Right atrium auricular region (tissue), 2 donors: ENCODE measurements at regions not wholly inside any gene's neighbourhood (a gene's known extent, or its start where the extent isn't known, plus 50 kb on each side); places are given as distances from the start of the nearest gene placed in this dataset.
A peak's percentile ranks its signal among the peaks of the same experiment; 100 is the strongest.
"Not testable (repeated sequence)": the region's sequence is repeated elsewhere in the genome, so short reads cannot be mapped to it uniquely, and the experiment has no call there.

Experiments
- DNase-seq: peaks from one replicate; pipeline ENCODE4 v3.0.0-alpha.2; 2019; ENCODE audit warnings: low spot score
- H3K27ac ChIP-seq, 2 donors: fragments of 200-600 bp; sonication (generic); 1 replicate in 1 of 2; 2 replicates in 1 of 2; pipeline ENCODE4 v1.5.1; 2016 to 2019
- H3K27me3 ChIP-seq, 2 donors: fragments of 200-600 bp; sonication (generic); one replicate each; pipeline versions ENCODE4 v1.5.1 to v1.6.0; 2017 to 2019
- H3K36me3 ChIP-seq: fragments of 200-600 bp; sonication (generic); one replicate; pipeline ENCODE4 v1.5.1; 2016
- H3K4me1 ChIP-seq, 2 donors: fragments of 200-600 bp; sonication (generic); one replicate each; pipeline versions ENCODE4 v1.5.1 to v1.6.0; 2017 to 2019
- H3K4me3 ChIP-seq, 2 donors: fragments of 200-600 bp; sonication (generic); 1 replicate in 1 of 2; 2 replicates in 1 of 2; pipeline ENCODE4 v1.5.1; 2017 to 2019; ENCODE audit warnings: mild to moderate bottlenecking in 1 of 2, moderate library complexity in 1 of 2
- H3K9me3 ChIP-seq, 2 donors: fragments of 200-600 bp; sonication (generic); one replicate each; pipeline ENCODE4 v1.5.1; 2019

- DNase-seq, H3K27me3 ChIP-seq, H3K9me3 ChIP-seq, H3K4me3 ChIP-seq, H3K27ac ChIP-seq, H3K4me1 ChIP-seq: not testable (repeated sequence)
- H3K36me3 ChIP-seq: peaks cover 15% of the 10 kb centered on the region
Measured at GRCh38 chr9:41034699-41035197, 93.7 kb downstream of the FOXD4L6 start.

DNA sequence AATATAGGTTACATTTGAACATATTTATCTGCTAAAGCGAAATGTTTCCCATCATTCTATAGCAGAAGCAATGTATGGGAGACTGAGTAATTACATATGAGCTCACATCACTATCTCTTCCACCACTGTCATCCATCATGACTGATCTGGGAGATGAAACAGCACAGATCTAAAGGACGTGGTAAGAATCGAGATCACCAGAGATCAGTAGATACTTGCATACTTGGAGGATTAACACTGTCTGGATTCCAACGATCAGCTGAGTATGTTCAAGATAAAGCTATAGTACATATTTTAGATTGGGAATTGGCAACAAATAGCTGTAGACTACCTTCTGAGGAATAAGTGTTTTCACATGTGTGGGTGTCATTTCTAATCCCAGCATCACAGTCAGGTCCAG lies 94.6 kb downstream of the FOXD4L6 start:
- H3K36me3 ChIP-seq: peaks cover 14% of the 10 kb centered on the region
- H3K27me3 ChIP-seq, H3K9me3 ChIP-seq, H3K27ac ChIP-seq, H3K4me1 ChIP-seq, DNase-seq, H3K4me3 ChIP-seq: not testable (repeated sequence)

DNA sequence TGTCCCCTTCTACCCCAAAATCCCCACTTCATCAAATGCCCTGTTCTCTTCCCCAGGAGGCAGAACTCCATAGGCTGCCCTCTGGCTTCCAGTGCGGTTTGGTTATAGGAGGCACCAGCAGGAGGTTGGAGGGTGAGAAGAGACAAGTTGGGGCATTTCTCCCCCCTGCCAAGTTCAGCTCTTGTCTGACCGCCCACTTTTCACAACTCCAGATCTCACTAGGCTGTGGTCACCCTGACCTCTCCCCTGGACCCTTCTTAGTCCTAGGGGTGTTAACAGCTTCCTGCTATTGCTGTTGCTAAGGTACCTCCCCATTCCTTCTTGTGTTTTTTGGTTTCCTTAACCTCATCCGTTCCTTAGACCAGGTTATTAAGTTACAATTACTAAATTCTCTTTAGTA lies 95.1 kb downstream of the FOXD4L6 start:
- not testable (repeated sequence) for H3K4me3 ChIP-seq, H3K36me3 ChIP-seq, H3K27ac ChIP-seq, H3K9me3 ChIP-seq, H3K4me1 ChIP-seq, DNase-seq, H3K27me3 ChIP-seq

GRCh38 chr9:41026912-41027676 lies 101.4 kb downstream of the FOXD4L6 start:
- H3K4me1 ChIP-seq, H3K27ac ChIP-seq, H3K4me3 ChIP-seq, H3K36me3 ChIP-seq, DNase-seq, H3K27me3 ChIP-seq, H3K9me3 ChIP-seq: not testable (repeated sequence)

DNA sequence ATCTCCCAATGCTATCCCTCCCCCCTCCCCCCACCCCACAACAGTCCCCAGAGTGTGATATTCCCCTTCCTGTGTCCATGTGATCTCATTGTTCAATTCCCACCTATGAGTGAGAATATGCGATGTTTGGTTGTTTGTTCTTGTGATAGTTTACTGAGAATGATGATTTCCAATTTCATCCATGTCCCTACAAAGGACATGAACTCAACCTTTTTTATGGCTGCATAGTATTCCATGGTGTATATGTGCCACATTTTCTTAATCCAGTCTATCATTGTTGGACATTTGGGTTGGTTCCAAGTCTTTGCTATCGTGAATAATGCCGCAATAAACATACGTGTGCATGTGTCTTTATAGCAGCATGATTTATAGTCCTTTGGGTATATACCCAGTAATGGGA lies 106.1 kb downstream of the FOXD4L6 start:
- H3K36me3 ChIP-seq: peaks cover 11% of the 10 kb centered on the region
- not testable (repeated sequence) for DNase-seq

GRCh38 chr9:41019858-41020562 lies 108.5 kb downstream of the FOXD4L6 start:
- not testable (repeated sequence) for H3K27ac ChIP-seq, DNase-seq, H3K9me3 ChIP-seq, H3K4me3 ChIP-seq, H3K4me1 ChIP-seq, H3K27me3 ChIP-seq
- peaks cover 11% of the 10 kb centered on the region for H3K36me3 ChIP-seq

More for the DNA sequence above, 106.1 kb downstream of the FOXD4L6 start:
- H3K4me1 ChIP-seq, H3K27ac ChIP-seq, H3K4me3 ChIP-seq, H3K9me3 ChIP-seq, H3K27me3 ChIP-seq: not testable (repeated sequence)

- H3K27me3 ChIP-seq, H3K9me3 ChIP-seq, H3K4me1 ChIP-seq, H3K27ac ChIP-seq, DNase-seq, H3K4me3 ChIP-seq: not testable (repeated sequence)
- peaks cover 11% of the 10 kb centered on the region for H3K36me3 ChIP-seq
Measured at GRCh38 chr9:41018948-41019347, 109.5 kb downstream of the FOXD4L6 start.

GRCh38 chr9:41016699-41017098 lies 111.8 kb downstream of the FOXD4L6 start:
- not testable (repeated sequence) for H3K27ac ChIP-seq, H3K9me3 ChIP-seq, H3K4me3 ChIP-seq, DNase-seq, H3K27me3 ChIP-seq, H3K4me1 ChIP-seq
- H3K36me3 ChIP-seq: peaks cover 18% of the 10 kb centered on the region

DNA sequence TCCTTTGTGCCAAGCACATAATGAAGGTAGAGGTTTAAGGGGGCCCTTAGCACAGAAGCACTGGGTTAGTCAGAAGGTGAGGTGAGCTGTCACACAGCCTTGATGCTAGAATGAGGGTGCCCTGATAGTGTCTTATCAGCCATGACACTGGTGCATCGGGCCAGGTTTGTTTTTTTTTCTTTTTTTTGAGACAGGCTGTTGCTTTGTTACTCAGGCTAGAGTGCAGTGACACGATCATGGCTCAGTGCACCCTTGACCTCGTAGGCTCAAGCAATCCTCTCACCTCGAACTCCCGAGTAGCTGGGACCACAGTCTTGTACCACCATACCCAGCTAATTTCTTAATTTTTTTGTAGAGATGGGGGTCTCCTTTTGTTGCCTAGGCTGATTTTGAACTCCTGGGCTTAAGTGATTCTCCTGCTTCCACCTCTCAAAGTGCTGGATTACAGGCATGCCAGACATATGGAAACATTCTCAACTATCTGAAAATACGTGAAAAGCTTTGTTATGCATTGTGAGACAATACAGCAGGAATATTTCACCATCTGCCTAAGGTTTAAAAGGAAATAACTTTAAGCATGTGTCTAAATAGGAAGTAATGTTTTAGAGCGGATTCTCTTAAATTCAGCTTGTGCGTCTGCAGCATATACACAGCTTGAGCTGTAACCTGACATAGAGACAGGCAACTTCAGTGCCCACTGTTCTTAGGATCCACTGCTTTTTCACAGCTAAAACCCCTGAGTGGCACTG lies 128.4 kb downstream of the FOXD4L6 start:
- H3K9me3 ChIP-seq, H3K4me3 ChIP-seq, H3K4me1 ChIP-seq, H3K27me3 ChIP-seq, H3K27ac ChIP-seq, DNase-seq, H3K36me3 ChIP-seq: not testable (repeated sequence)

- H3K36me3 ChIP-seq, H3K9me3 ChIP-seq, H3K27ac ChIP-seq, H3K27me3 ChIP-seq, H3K4me3 ChIP-seq, DNase-seq: not testable (repeated sequence)
- peaks cover 0 to 18% of the 10 kb centered on the region in 2 donors for H3K4me1 ChIP-seq
Measured at GRCh38 chr9:40995490-40995889, 133.0 kb downstream of the FOXD4L6 start.

- H3K4me1 ChIP-seq: peaks cover 0 to 18% of the 10 kb centered on the region in 2 donors
- H3K4me3 ChIP-seq: not testable (repeated sequence)
Measured at GRCh38 chr9:40993842-40994241, 134.6 kb downstream of the FOXD4L6 start.

GRCh38 chr9:40993375-40993774 lies 135.1 kb downstream of the FOXD4L6 start:
- not testable (repeated sequence) for H3K36me3 ChIP-seq, H3K27ac ChIP-seq, DNase-seq, H3K27me3 ChIP-seq, H3K9me3 ChIP-seq
- H3K4me3 ChIP-seq: peak overlapping the region; percentile 73 to 98
- H3K4me1 ChIP-seq: peaks cover 0 to 18% of the 10 kb centered on the region in 2 donors

More at GRCh38 chr9:40993842-40994241, 134.6 kb downstream of the FOXD4L6 start:
- H3K9me3 ChIP-seq, H3K36me3 ChIP-seq, H3K27ac ChIP-seq, H3K27me3 ChIP-seq, DNase-seq: not testable (repeated sequence)

DNA sequence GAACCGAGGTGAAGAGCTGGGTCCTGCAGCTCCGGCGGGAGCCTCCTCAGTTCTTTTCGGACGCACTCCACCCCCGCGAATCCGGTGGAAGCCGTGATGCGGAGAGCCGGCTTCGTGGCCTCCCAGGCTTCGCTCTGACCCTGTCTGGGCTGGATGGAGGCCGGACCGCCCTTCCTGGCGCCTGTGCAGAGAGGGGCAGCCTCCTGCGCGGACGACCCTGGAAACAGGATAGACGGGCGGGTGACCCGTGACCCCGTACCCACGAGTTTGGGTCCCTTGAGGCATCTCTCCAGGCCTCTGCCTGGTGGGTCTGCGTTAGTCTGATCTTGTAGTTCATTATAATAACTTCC lies 136.0 kb downstream of the FOXD4L6 start:
- Histone ChIP-seq H3K4me1 (peaks cover 0 to 18% of the 10 kb centered on the region in 2 donors), H3K27ac (peak overlapping the region; percentile 88 to 92), H3K4me3 (peak overlapping the region; percentile 73 to 98)
- H3K36me3 ChIP-seq, DNase-seq, H3K9me3 ChIP-seq, H3K27me3 ChIP-seq: not testable (repeated sequence)
